H1 (cell line): ENCODE measurements at regions not wholly inside any gene's neighbourhood (a gene's known extent, or its start where the extent isn't known, plus 50 kb on each side); places are given as distances from the start of the nearest gene placed in this dataset.

Experiments used
- SIX5 ChIP-seq: IDR thresholded peaks from 2 replicates; pipeline ENCODE4 v1.6.1; 2011; ENCODE audit warnings: mild to moderate bottlenecking, low read depth, low read length
- TAF1 ChIP-seq: IDR thresholded peaks from 2 replicates; pipeline ENCODE4 v1.6.1; 2011; ENCODE audit warnings: mild to moderate bottlenecking, low read depth, low read length
- TF ChIP-seq, protein P1 (sequence below), 3 experiments: IDR thresholded peaks; 1 replicate in 2 of 3; 2 replicates in 1 of 3; pipeline versions ENCODE4 v1.5.1 to v1.6.1; 2011; ENCODE audit warnings: low read length in 3 of 3, mild to moderate bottlenecking in 3 of 3, inconsistent platforms in 2 of 3, low read depth in 1 of 3, moderate library complexity in 1 of 3; ENCODE audit not compliant: insufficient read depth in 1 of 3; ENCODE audit errors: control extremely low read depth in 1 of 3

GRCh38 chr4:110306303-110306702 lies 107.9 kb upstream of the ELOVL6 start:
- TF ChIP-seq, protein P1, sequence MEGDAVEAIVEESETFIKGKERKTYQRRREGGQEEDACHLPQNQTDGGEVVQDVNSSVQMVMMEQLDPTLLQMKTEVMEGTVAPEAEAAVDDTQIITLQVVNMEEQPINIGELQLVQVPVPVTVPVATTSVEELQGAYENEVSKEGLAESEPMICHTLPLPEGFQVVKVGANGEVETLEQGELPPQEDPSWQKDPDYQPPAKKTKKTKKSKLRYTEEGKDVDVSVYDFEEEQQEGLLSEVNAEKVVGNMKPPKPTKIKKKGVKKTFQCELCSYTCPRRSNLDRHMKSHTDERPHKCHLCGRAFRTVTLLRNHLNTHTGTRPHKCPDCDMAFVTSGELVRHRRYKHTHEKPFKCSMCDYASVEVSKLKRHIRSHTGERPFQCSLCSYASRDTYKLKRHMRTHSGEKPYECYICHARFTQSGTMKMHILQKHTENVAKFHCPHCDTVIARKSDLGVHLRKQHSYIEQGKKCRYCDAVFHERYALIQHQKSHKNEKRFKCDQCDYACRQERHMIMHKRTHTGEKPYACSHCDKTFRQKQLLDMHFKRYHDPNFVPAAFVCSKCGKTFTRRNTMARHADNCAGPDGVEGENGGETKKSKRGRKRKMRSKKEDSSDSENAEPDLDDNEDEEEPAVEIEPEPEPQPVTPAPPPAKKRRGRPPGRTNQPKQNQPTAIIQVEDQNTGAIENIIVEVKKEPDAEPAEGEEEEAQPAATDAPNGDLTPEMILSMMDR (IDR thresholded peaks at IDR 0.05; ENCODE audit: control extremely low read depth in 1 of 3, insufficient read depth in 1 of 3, low read depth in 1 of 3, low read length in 3 of 3) = no peak
- TF ChIP-seq SIX5 (no peak), TAF1 (no peak)
